Fibroblast of lung (primary cell): ENCODE measurements at regions not wholly inside any gene's neighbourhood (a gene's known extent, or its start where the extent isn't known, plus 50 kb on each side); places are given as distances from the start of the nearest gene placed in this dataset.

Source experiments
- DNase-seq, 2 donors: peaks; one replicate each; pipeline versions ENCODE4 v3.0.0 to v3.0.0-alpha.2; 2010; ENCODE audit warnings: low read depth in 2 of 2
- H2AFZ ChIP-seq: 2 replicates; pipeline ENCODE4 v1.5.1; 2012; ENCODE audit warnings: low read length, control low read depth, inconsistent platforms
- H3K27ac ChIP-seq: 2 replicates; pipeline ENCODE4 v1.5.1; 2011; ENCODE audit warnings: low read length, control low read depth; ENCODE audit not compliant: insufficient read depth
- H3K27me3 ChIP-seq: 2 replicates; pipeline ENCODE4 v1.5.1; 2011; ENCODE audit warnings: mild to moderate bottlenecking, low read length; ENCODE audit not compliant: control insufficient read depth, insufficient read depth
- H3K36me3 ChIP-seq: 2 replicates; pipeline ENCODE4 v1.5.1; 2011; ENCODE audit warnings: low read length; ENCODE audit not compliant: control insufficient read depth, insufficient read depth
- H3K4me1 ChIP-seq: 2 replicates; pipeline ENCODE4 v1.5.1; 2011; ENCODE audit warnings: low read length; ENCODE audit not compliant: control insufficient read depth, insufficient read depth; ENCODE audit errors: extremely low read depth
- H3K4me2 ChIP-seq: 2 replicates; pipeline ENCODE4 v1.5.1; 2011; ENCODE audit warnings: low read length, control low read depth; ENCODE audit not compliant: insufficient read depth; ENCODE audit errors: extremely low read depth
- H3K4me3 ChIP-seq, 4 experiments: fragments of 200-600 bp in 1 of 4; sonication (generic) in 1 of 4; replicated peaks in 1 of 4; 2 replicates each; pipeline ENCODE4 v1.5.1; 2011 to 2016; ENCODE audit warnings: low read length in 4 of 4, low read depth in 3 of 4, mild to moderate bottlenecking in 3 of 4, control low read depth in 2 of 4, inconsistent platforms in 1 of 4, mixed read lengths in 1 of 4; ENCODE audit not compliant: insufficient read depth in 1 of 4; ENCODE audit errors: control extremely low read depth in 1 of 4
- H3K79me2 ChIP-seq: 2 replicates; pipeline ENCODE4 v1.5.1; 2012; ENCODE audit warnings: mild to moderate bottlenecking, low read length, inconsistent platforms; ENCODE audit not compliant: control insufficient read depth, insufficient read depth
- H3K9ac ChIP-seq: 2 replicates; pipeline ENCODE4 v1.5.1; 2011; ENCODE audit warnings: mild to moderate bottlenecking, low read length, control low read depth; ENCODE audit not compliant: insufficient read depth
- H3K9me3 ChIP-seq: 2 replicates; pipeline ENCODE4 v1.5.1; 2012; ENCODE audit warnings: low read depth, low read length; ENCODE audit not compliant: control insufficient read depth, insufficient read depth
- H4K20me1 ChIP-seq: 2 replicates; pipeline ENCODE4 v1.5.1; 2011; ENCODE audit warnings: low read length; ENCODE audit not compliant: control insufficient read depth, insufficient read depth; ENCODE audit errors: extremely low read depth
- EZH2 ChIP-seq: IDR thresholded peaks from 2 replicates; pipeline ENCODE4 v1.5.1; 2012; ENCODE audit warnings: low read length, control low read depth, mild to moderate bottlenecking; ENCODE audit errors: missing control alignments
- TF ChIP-seq, protein P1 (sequence below), 2 donors: IDR thresholded peaks in 1 of 2; conservative IDR thresholded peaks in 1 of 2; 1 replicate in 1 of 2; 2 replicates in 1 of 2; pipeline ENCODE4 v1.5.1; 2011 to 2012; ENCODE audit warnings: low read length in 2 of 2, control low read depth in 1 of 2, inconsistent platforms in 1 of 2, low read depth in 1 of 2, mild to moderate bottlenecking in 1 of 2

DNA sequence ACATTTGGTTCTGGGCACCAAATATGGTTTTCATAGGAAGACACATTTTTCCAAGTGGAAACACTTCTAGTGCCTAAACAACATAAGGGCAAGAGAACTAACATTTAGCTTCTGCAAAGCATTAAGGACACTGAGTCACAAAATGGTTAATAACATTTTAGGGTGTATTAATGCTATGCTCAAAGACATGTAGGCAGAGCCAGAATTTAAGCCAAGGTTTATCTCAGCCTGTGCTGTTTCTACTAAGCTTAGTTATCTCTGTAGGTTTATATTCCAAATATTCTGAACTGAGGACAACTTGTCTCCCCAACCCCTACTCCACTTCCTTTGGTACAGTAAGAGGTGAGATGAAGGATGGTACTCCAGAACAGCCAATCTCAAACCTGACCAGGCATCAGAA is 54.1 kb upstream of the AKAP13 start:
- Histone ChIP-seq H3K79me2 (no peaks in the 10 kb centered on the region), H3K27ac (no peak overlapping the region), H3K4me1 (peaks cover 8% of the 10 kb centered on the region), H3K4me3 (no peak overlapping the region), H2AFZ (no peak overlapping the region), H4K20me1 (no peaks in the 10 kb centered on the region), H3K9ac (no peak overlapping the region), H3K9me3 (no peaks in the 10 kb centered on the region), H3K36me3 (no peaks in the 10 kb centered on the region), H3K27me3 (no peaks in the 10 kb centered on the region), H3K4me2 (no peak overlapping the region)
- no peak for DNase-seq
- TF ChIP-seq, protein P1, sequence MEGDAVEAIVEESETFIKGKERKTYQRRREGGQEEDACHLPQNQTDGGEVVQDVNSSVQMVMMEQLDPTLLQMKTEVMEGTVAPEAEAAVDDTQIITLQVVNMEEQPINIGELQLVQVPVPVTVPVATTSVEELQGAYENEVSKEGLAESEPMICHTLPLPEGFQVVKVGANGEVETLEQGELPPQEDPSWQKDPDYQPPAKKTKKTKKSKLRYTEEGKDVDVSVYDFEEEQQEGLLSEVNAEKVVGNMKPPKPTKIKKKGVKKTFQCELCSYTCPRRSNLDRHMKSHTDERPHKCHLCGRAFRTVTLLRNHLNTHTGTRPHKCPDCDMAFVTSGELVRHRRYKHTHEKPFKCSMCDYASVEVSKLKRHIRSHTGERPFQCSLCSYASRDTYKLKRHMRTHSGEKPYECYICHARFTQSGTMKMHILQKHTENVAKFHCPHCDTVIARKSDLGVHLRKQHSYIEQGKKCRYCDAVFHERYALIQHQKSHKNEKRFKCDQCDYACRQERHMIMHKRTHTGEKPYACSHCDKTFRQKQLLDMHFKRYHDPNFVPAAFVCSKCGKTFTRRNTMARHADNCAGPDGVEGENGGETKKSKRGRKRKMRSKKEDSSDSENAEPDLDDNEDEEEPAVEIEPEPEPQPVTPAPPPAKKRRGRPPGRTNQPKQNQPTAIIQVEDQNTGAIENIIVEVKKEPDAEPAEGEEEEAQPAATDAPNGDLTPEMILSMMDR (conservative IDR thresholded peaks at IDR 0.05 in 1 of 2, IDR thresholded peaks at IDR 0.05 in 1 of 2; ENCODE audit: low read depth in 1 of 2, low read length in 2 of 2), result no peak
- no peak for TF ChIP-seq EZH2

DNA sequence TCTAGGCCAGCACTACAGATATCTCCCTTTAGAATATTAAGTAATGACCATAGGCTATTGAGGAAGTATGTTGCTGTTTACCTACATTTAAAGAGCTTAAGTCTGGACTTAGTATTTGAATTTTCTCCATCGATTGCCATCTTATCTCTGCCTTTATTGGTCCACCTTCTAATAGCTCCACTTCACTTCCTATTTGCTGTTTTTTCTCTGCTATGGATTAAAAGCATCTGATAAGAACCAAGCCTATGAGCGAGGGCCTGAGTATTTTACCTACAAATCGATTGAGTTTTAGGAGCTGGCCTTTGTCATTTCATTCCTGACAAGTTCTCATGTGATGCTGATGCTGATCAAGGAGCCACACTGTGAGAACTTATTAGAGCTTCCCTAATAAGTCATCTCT is 52.6 kb upstream of the AKAP13 start:
- TF ChIP-seq EZH2, result no peak
- TF ChIP-seq, protein P1 (conservative IDR thresholded peaks at IDR 0.05 in 1 of 2, IDR thresholded peaks at IDR 0.05 in 1 of 2; ENCODE audit: low read depth in 1 of 2, low read length in 2 of 2), result no peak

DNA sequence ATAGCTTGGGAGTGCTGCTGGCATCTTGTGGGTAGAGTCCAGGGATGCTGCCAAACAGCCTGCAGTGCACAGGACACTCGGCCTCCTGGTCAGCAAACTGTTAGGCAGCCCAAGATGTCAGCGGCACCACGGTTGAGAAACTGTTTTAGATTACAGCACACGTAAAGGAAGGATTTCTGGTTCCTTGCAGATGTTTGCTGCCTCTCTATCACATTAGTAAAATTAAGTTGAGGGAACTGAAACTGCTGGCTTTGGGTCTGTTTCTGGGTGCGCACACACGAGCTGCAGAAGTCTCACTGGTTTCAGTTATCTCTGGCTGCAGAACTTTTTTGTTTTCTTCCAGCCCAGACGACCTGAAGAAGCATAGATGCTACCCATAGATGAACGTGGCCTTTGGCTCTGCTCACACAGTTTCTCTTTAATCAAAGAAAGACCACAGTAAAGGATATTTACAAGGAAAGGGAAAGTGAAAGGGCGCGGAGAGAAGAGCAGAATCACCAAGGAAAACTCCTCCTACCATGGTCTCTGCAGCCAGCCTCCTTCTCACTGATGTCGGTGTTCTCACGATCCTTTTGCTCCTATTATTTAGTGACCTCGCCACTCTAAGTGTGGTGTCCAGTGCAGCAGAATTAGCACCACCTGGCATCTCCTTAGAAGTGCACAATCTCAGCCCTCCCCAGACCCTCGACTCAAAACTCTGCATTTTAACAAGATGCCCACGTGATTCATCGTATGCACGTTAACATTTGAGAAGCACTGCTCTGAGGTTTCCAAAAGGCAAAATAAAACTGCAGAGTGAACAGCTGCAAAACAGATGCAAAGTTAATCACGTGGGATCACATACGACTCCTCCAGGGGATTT is 50.6 kb upstream of the AKAP13 start:
- Histone ChIP-seq H3K27ac (peak overlapping the region; percentile 75), H3K4me1 (peaks cover 16% of the 10 kb centered on the region), H2AFZ (peak overlapping the region; percentile 88), H3K36me3 (no peaks in the 10 kb centered on the region), H3K9ac (peak overlapping the region; percentile 57), H3K9me3 (no peaks in the 10 kb centered on the region), H4K20me1 (no peaks in the 10 kb centered on the region), H3K27me3 (no peaks in the 10 kb centered on the region), H3K4me2 (peak overlapping the region; percentile 97), H3K4me3 (peak overlapping the region; percentile 61 to 65 (median 62)), H3K79me2 (no peaks in the 10 kb centered on the region)
- no peak for TF ChIP-seq EZH2
- TF ChIP-seq, protein P1 (conservative IDR thresholded peaks at IDR 0.05 in 1 of 2, IDR thresholded peaks at IDR 0.05 in 1 of 2; ENCODE audit: low read depth in 1 of 2, low read length in 2 of 2), result no peak
- peak; percentile 51 to 85 for DNase-seq

More for the DNA sequence above, 52.6 kb upstream of the AKAP13 start:
- Histone ChIP-seq H3K4me2 (no peak overlapping the region), H3K9me3 (no peaks in the 10 kb centered on the region), H3K4me1 (peaks cover 14% of the 10 kb centered on the region), H3K79me2 (no peaks in the 10 kb centered on the region), H4K20me1 (no peaks in the 10 kb centered on the region), H2AFZ (no peak overlapping the region), H3K27ac (no peak overlapping the region), H3K9ac (no peak overlapping the region), H3K36me3 (no peaks in the 10 kb centered on the region), H3K27me3 (no peaks in the 10 kb centered on the region), H3K4me3 (no peak overlapping the region)
- no peak for DNase-seq
